Hepatocyte (in vitro differentiated cells): ENCODE measurements at regions not wholly inside any gene's neighbourhood (a gene's known extent, or its start where the extent isn't known, plus 50 kb on each side); places are given as distances from the start of the nearest gene placed in this dataset.

Source experiments
- EZH2 ChIP-seq: fragments of 200-600 bp; sonication (generic); IDR thresholded peaks from 2 replicates; pipeline ENCODE4 v1.6.1; 2016; ENCODE audit warnings: antibody characterized with exemption, mild to moderate bottlenecking, borderline replicate concordance
- EZH2phosphoT487 ChIP-seq: fragments of 200-600 bp; sonication (generic); IDR thresholded peaks from one replicate; pipeline ENCODE4 v1.6.1; 2018; ENCODE audit warnings: antibody characterized with exemption, mild to moderate bottlenecking, low read depth, moderate library complexity; ENCODE audit not compliant: unreplicated experiment, severe bottlenecking

DNA sequence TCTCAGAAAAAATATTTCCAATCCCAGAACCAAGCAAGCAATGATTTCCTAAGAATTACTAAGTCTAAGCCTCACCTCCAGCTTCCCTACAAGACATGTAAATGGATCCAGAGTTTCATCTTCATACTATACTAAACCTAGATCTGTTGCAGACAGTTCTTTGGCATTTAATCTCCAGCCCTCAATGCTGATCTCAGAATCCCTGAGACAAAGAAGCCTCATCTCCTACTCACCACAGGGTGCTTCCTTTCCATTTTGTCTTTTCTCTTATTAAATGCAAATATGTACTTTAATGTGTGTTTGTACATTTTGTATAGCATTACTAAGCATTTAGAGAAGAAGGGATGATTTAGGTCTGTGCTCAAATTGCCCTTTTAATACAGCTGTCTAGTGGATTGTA lies 954.9 kb downstream of the TDRD15 start:
- TF ChIP-seq EZH2 (no peak), EZH2phosphoT487 (no peak)
